Liver (tissue), 3 donors: ENCODE measurements at regions not wholly inside any gene's neighbourhood (a gene's known extent, or its start where the extent isn't known, plus 50 kb on each side); places are given as distances from the start of the nearest gene placed in this dataset.

Experiments used
- EGR1 ChIP-seq, 2 donors: IDR thresholded peaks; 2 replicates each; pipeline ENCODE4 v1.6.1; 2016 to 2018; ENCODE audit warnings: antibody characterized with exemption in 2 of 2, low read depth in 2 of 2
- JUND ChIP-seq, 2 donors: IDR thresholded peaks; 2 replicates each; pipeline ENCODE4 v1.6.1; 2016; ENCODE audit warnings: antibody characterized with exemption in 2 of 2
- NR2F2 ChIP-seq: IDR thresholded peaks from 2 replicates; pipeline ENCODE4 v1.6.1; 2016; ENCODE audit warnings: antibody characterized with exemption
- RAD21 ChIP-seq, 2 donors: IDR thresholded peaks; 2 replicates each; pipeline ENCODE4 v1.6.1; 2016; ENCODE audit warnings: antibody characterized with exemption in 2 of 2, mild to moderate bottlenecking in 2 of 2
- RXRA ChIP-seq, 2 donors: IDR thresholded peaks; 2 replicates each; pipeline ENCODE4 v1.6.1; 2017 to 2018; ENCODE audit warnings: antibody characterized with exemption in 2 of 2, mild to moderate bottlenecking in 1 of 2
- TAF1 ChIP-seq: conservative IDR thresholded peaks from 2 replicates; pipeline ENCODE4 v1.6.1; 2016; ENCODE audit warnings: antibody characterized with exemption, mild to moderate bottlenecking
- TF ChIP-seq, protein P1 (sequence below): fragments of 150-350 bp; IDR thresholded peaks from 2 replicates; pipeline ENCODE4 v1.5.1; 2017; ENCODE audit warnings: improper control_type of control experiment, low read depth, low read length; ENCODE audit not compliant: missing input control
- TF ChIP-seq, protein P2 (sequence below): IDR thresholded peaks from 2 replicates; pipeline ENCODE4 v1.6.1; 2016; ENCODE audit warnings: antibody characterized with exemption, mild to moderate bottlenecking
- TF ChIP-seq, protein P3 (sequence below): IDR thresholded peaks from 2 replicates; pipeline ENCODE4 v1.6.1; 2016; ENCODE audit warnings: antibody characterized with exemption
- TF ChIP-seq, protein P4 (sequence below): IDR thresholded peaks from 2 replicates; pipeline ENCODE4 v1.6.1; 2016; ENCODE audit warnings: antibody characterized with exemption
- donor health status: healthy.
- donor health status: healthy.

DNA sequence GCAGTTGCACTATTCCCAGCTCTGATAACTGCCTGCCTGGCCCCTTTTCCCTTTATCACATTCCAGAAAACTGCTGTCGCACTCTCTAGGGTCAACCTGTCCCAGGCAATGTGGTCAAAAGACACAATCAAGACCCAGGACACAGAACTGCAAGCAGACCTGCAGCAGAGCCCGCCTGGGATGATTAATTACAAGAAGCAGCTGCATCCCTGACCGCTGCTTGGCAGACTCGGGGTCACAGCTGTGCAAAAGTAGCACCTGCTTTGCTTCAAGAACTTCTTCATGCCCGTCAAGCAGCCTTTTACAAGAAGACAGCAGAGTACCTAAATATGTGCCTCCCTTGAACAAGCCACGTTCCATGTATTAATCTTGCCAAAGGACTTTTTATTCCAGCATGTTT lies 120.0 kb upstream of the ST8SIA2 start:
- TF ChIP-seq, protein P1, sequence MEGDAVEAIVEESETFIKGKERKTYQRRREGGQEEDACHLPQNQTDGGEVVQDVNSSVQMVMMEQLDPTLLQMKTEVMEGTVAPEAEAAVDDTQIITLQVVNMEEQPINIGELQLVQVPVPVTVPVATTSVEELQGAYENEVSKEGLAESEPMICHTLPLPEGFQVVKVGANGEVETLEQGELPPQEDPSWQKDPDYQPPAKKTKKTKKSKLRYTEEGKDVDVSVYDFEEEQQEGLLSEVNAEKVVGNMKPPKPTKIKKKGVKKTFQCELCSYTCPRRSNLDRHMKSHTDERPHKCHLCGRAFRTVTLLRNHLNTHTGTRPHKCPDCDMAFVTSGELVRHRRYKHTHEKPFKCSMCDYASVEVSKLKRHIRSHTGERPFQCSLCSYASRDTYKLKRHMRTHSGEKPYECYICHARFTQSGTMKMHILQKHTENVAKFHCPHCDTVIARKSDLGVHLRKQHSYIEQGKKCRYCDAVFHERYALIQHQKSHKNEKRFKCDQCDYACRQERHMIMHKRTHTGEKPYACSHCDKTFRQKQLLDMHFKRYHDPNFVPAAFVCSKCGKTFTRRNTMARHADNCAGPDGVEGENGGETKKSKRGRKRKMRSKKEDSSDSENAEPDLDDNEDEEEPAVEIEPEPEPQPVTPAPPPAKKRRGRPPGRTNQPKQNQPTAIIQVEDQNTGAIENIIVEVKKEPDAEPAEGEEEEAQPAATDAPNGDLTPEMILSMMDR: no peak
- TF ChIP-seq TAF1: no peak
- no peak for TF ChIP-seq RXRA (IDR thresholded peaks at IDR 0.05)
- TF ChIP-seq NR2F2: no peak
- TF ChIP-seq, protein P2, sequence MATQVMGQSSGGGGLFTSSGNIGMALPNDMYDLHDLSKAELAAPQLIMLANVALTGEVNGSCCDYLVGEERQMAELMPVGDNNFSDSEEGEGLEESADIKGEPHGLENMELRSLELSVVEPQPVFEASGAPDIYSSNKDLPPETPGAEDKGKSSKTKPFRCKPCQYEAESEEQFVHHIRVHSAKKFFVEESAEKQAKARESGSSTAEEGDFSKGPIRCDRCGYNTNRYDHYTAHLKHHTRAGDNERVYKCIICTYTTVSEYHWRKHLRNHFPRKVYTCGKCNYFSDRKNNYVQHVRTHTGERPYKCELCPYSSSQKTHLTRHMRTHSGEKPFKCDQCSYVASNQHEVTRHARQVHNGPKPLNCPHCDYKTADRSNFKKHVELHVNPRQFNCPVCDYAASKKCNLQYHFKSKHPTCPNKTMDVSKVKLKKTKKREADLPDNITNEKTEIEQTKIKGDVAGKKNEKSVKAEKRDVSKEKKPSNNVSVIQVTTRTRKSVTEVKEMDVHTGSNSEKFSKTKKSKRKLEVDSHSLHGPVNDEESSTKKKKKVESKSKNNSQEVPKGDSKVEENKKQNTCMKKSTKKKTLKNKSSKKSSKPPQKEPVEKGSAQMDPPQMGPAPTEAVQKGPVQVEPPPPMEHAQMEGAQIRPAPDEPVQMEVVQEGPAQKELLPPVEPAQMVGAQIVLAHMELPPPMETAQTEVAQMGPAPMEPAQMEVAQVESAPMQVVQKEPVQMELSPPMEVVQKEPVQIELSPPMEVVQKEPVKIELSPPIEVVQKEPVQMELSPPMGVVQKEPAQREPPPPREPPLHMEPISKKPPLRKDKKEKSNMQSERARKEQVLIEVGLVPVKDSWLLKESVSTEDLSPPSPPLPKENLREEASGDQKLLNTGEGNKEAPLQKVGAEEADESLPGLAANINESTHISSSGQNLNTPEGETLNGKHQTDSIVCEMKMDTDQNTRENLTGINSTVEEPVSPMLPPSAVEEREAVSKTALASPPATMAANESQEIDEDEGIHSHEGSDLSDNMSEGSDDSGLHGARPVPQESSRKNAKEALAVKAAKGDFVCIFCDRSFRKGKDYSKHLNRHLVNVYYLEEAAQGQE: no peak
- TF ChIP-seq EGR1 (IDR thresholded peaks at IDR 0.05; ENCODE audit: low read depth in 2 of 2): no peak
- TF ChIP-seq, protein P3, sequence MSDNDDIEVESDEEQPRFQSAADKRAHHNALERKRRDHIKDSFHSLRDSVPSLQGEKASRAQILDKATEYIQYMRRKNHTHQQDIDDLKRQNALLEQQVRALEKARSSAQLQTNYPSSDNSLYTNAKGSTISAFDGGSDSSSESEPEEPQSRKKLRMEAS: no peak
- no peak for TF ChIP-seq JUND (IDR thresholded peaks at IDR 0.05)
- TF ChIP-seq RAD21 (IDR thresholded peaks at IDR 0.05): no peak
- TF ChIP-seq, protein P4, sequence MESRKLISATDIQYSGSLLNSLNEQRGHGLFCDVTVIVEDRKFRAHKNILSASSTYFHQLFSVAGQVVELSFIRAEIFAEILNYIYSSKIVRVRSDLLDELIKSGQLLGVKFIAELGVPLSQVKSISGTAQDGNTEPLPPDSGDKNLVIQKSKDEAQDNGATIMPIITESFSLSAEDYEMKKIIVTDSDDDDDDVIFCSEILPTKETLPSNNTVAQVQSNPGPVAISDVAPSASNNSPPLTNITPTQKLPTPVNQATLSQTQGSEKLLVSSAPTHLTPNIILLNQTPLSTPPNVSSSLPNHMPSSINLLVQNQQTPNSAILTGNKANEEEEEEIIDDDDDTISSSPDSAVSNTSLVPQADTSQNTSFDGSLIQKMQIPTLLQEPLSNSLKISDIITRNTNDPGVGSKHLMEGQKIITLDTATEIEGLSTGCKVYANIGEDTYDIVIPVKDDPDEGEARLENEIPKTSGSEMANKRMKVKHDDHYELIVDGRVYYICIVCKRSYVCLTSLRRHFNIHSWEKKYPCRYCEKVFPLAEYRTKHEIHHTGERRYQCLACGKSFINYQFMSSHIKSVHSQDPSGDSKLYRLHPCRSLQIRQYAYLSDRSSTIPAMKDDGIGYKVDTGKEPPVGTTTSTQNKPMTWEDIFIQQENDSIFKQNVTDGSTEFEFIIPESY: no peak
